ENCODE measurements at regions not wholly inside any gene's neighbourhood (a gene's known extent, or its start where the extent isn't known, plus 50 kb on each side); places are given as distances from the start of the nearest gene placed in this dataset.

DNA sequence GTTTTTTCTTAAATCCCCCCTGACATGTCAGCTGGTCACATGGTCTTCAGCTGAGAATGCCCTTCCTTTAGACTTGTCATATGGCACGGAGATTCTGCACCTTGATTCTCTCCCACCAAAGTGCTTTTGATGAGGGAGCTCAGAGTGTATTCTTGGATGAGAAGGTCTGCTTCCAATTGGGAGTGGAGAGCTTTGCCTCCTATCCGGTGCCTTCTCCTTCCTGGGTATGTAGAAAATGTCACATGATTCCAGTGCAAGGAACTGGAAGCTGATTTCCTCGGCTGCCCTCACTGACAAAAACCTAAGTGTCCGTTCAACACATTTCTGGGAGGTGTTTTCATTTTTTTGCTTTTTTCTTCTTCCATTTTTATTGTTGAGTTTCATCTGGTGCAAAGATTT lies 197.2 kb downstream of the TFAP2C start:
- TF ChIP-seq, protein P1, sequence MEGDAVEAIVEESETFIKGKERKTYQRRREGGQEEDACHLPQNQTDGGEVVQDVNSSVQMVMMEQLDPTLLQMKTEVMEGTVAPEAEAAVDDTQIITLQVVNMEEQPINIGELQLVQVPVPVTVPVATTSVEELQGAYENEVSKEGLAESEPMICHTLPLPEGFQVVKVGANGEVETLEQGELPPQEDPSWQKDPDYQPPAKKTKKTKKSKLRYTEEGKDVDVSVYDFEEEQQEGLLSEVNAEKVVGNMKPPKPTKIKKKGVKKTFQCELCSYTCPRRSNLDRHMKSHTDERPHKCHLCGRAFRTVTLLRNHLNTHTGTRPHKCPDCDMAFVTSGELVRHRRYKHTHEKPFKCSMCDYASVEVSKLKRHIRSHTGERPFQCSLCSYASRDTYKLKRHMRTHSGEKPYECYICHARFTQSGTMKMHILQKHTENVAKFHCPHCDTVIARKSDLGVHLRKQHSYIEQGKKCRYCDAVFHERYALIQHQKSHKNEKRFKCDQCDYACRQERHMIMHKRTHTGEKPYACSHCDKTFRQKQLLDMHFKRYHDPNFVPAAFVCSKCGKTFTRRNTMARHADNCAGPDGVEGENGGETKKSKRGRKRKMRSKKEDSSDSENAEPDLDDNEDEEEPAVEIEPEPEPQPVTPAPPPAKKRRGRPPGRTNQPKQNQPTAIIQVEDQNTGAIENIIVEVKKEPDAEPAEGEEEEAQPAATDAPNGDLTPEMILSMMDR (IDR thresholded peaks at IDR 0.05; ENCODE audit: low read depth, low read length, poor library complexity, severe bottlenecking): no peak
- no peak for TF ChIP-seq EZH2phosphoT487 (IDR thresholded peaks at IDR 0.05; ENCODE audit: borderline replicate concordance, low read length)
